MM.1S (cell line): ENCODE measurements at regions not wholly inside any gene's neighbourhood (a gene's known extent, or its start where the extent isn't known, plus 50 kb on each side); places are given as distances from the start of the nearest gene placed in this dataset.

Experiments
- DNase-seq: peaks from one replicate; pipeline ENCODE4 v3.0.0-alpha.2; 2015
- H2AFZ ChIP-seq: fragments of 300-600 bp; sonication (generic); 2 replicates; pipeline ENCODE4 v1.6.0; 2016; ENCODE audit warnings: antibody characterized with exemption, low read length
- H3F3A ChIP-seq: fragments of 300-600 bp; sonication (generic); 2 replicates; pipeline ENCODE4 v1.6.1; 2016; ENCODE audit warnings: mild to moderate bottlenecking, antibody characterized with exemption, low read length, moderate library complexity, mixed read lengths; ENCODE audit not compliant: insufficient read depth
- H3K27ac ChIP-seq: fragments of 300-600 bp; sonication (generic); 2 replicates; pipeline ENCODE4 v1.5.1; 2016; ENCODE audit warnings: mild to moderate bottlenecking, low read length
- H3K27me3 ChIP-seq: fragments of 300-600 bp; sonication (generic); replicated peaks from 2 replicates; pipeline ENCODE4 v1.6.0; 2016; ENCODE audit warnings: low read length; ENCODE audit not compliant: insufficient read depth
- H3K36me3 ChIP-seq: fragments of 300-600 bp; sonication (generic); replicated peaks from 2 replicates; pipeline ENCODE4 v1.6.1; 2016; ENCODE audit warnings: mild to moderate bottlenecking, low read length, mixed read lengths; ENCODE audit not compliant: insufficient read depth
- H3K4me1 ChIP-seq: fragments of 300-600 bp; sonication (generic); 2 replicates; pipeline ENCODE4 v1.6.1; 2016; ENCODE audit warnings: low read length, mixed read lengths
- H3K4me2 ChIP-seq: fragments of 300-600 bp; sonication (generic); 2 replicates; pipeline ENCODE4 v1.6.0; 2016; ENCODE audit warnings: low read depth, low read length
- H3K4me3 ChIP-seq: fragments of 300-600 bp; sonication (generic); 2 replicates; pipeline ENCODE4 v1.5.1; 2016; ENCODE audit warnings: low read length, mixed read lengths
- H3K79me2 ChIP-seq: fragments of 300-600 bp; sonication (generic); 2 replicates; pipeline ENCODE4 v1.6.1; 2016; ENCODE audit warnings: mixed run types, low read length, mixed read lengths
- H3K9ac ChIP-seq: fragments of 300-600 bp; sonication (generic); 2 replicates; pipeline ENCODE4 v1.6.1; 2016; ENCODE audit warnings: low read length, mixed read lengths
- H3K9me2 ChIP-seq: fragments of 300-600 bp; sonication (generic); replicated peaks from 2 replicates; pipeline ENCODE4 v1.6.1; 2016; ENCODE audit warnings: mild to moderate bottlenecking, low read length, mixed read lengths; ENCODE audit not compliant: insufficient read depth
- H3K9me3 ChIP-seq: fragments of 300-600 bp; sonication (generic); replicated peaks from 2 replicates; pipeline ENCODE4 v1.6.1; 2016; ENCODE audit warnings: mild to moderate bottlenecking, low read length, mixed read lengths; ENCODE audit not compliant: insufficient read depth
- H4K20me1 ChIP-seq: fragments of 300-600 bp; sonication (generic); 2 replicates; pipeline ENCODE4 v1.6.1; 2016; ENCODE audit warnings: mild to moderate bottlenecking, low read length, moderate library complexity, mixed read lengths; ENCODE audit not compliant: insufficient read depth
- EZH2 ChIP-seq: fragments of 300-600 bp; sonication (generic); optimal IDR thresholded peaks from 2 replicates; pipeline ENCODE3; 2017; ENCODE audit warnings: low read depth, mild to moderate bottlenecking, antibody characterized with exemption, low read length, mixed read lengths
- EZH2phosphoT487 ChIP-seq: fragments of 300-600 bp; sonication (generic); IDR thresholded peaks from 2 replicates; pipeline ENCODE4 v1.6.1; 2018; ENCODE audit warnings: antibody characterized with exemption, low read length
- TF ChIP-seq, protein P1 (sequence below): fragments of 300-600 bp; sonication (generic); IDR thresholded peaks from 2 replicates; pipeline ENCODE4 v1.5.1; 2016; ENCODE audit warnings: antibody characterized with exemption, low read length, mixed read lengths

DNA sequence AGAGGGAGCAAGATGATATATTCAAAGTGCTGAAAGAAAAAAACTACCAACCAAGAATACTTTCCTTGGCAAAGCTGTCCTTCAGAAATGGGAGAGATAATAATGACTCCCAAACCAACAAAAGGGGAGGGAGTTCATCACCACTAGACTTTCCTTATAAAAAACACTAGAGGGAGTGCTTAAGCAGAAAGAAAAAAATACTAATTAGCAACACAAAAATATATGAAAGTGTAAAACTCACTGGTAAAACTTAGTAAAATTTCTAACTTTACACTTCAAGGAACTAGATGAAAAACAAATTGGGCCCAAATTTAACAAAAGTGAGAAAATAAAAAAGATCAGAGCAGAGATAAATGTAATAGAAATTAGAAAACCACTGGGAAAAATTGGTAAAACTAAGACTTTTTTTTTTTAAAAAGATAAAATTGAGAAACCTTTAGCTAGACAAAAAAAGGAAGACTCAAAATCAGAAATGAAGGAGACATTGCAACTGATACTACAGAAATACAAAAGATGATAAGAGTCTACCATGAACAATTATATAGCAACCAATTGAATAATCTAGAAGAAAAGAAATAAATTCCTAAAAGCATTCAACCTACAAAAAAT is 60.4 kb upstream of the FAR2 start:
- H3K27ac ChIP-seq: no peak overlapping the region
- H3K9me2 ChIP-seq: no peaks in the 10 kb centered on the region
- no peaks in the 10 kb centered on the region for H3K27me3 ChIP-seq
- no peak overlapping the region for H3K9ac ChIP-seq
- peak; percentile 41 for DNase-seq
- TF ChIP-seq, protein P1, sequence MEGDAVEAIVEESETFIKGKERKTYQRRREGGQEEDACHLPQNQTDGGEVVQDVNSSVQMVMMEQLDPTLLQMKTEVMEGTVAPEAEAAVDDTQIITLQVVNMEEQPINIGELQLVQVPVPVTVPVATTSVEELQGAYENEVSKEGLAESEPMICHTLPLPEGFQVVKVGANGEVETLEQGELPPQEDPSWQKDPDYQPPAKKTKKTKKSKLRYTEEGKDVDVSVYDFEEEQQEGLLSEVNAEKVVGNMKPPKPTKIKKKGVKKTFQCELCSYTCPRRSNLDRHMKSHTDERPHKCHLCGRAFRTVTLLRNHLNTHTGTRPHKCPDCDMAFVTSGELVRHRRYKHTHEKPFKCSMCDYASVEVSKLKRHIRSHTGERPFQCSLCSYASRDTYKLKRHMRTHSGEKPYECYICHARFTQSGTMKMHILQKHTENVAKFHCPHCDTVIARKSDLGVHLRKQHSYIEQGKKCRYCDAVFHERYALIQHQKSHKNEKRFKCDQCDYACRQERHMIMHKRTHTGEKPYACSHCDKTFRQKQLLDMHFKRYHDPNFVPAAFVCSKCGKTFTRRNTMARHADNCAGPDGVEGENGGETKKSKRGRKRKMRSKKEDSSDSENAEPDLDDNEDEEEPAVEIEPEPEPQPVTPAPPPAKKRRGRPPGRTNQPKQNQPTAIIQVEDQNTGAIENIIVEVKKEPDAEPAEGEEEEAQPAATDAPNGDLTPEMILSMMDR: peak; percentile 53
- no peak for TF ChIP-seq EZH2
- TF ChIP-seq EZH2phosphoT487: no peak
- H3F3A ChIP-seq: no peaks in the 10 kb centered on the region
- no peak overlapping the region for H3K4me3 ChIP-seq
- no peak overlapping the region for H3K4me2 ChIP-seq
- no peaks in the 10 kb centered on the region for H3K4me1 ChIP-seq
- H3K36me3 ChIP-seq: no peaks in the 10 kb centered on the region
- no peak overlapping the region for H2AFZ ChIP-seq
- no peaks in the 10 kb centered on the region for H3K9me3 ChIP-seq
- no peaks in the 10 kb centered on the region for H4K20me1 ChIP-seq
- no peaks in the 10 kb centered on the region for H3K79me2 ChIP-seq
